Breast epithelium (tissue), 4 donors: ENCODE measurements at regions not wholly inside any gene's neighbourhood (a gene's known extent, or its start where the extent isn't known, plus 50 kb on each side); places are given as distances from the start of the nearest gene placed in this dataset.
"Not testable (repeated sequence)": the region's sequence is repeated elsewhere in the genome, so short reads cannot be mapped to it uniquely, and the experiment has no call there.

Experiments used
- DNase-seq, 2 donors: peaks; one replicate each; pipeline ENCODE4 v3.0.0-alpha.2; 2019; ENCODE audit warnings: low spot score in 2 of 2
- H3K27ac ChIP-seq, 2 donors: fragments of 200-600 bp; sonication (generic) in 1 of 2; one replicate each; pipeline ENCODE4 v1.5.1; 2016 to 2019; ENCODE audit warnings: mild to moderate bottlenecking in 1 of 2
- H3K27me3 ChIP-seq, 2 donors: fragments of 200-600 bp; sonication (generic) in 1 of 2; one replicate each; pipeline versions ENCODE4 v1.5.1 to v1.6.0; 2017 to 2019; ENCODE audit warnings: control low read depth in 1 of 2, mild to moderate bottlenecking in 1 of 2
- H3K36me3 ChIP-seq: fragments of 200-600 bp; one replicate; pipeline ENCODE4 v1.5.1; 2019
- H3K4me1 ChIP-seq, 2 donors: fragments of 200-600 bp; sonication (generic); one replicate each; pipeline ENCODE4 v1.5.1; 2016 to 2019; ENCODE audit warnings: control low read depth in 1 of 2
- H3K4me3 ChIP-seq, 3 donors: fragments of 200-600 bp; sonication (generic); 1 replicate in 2 of 3; 2 replicates in 1 of 3; pipeline ENCODE4 v1.5.1; 2016 to 2019; ENCODE audit warnings: mild to moderate bottlenecking in 3 of 3, moderate library complexity in 2 of 3
- H3K9me3 ChIP-seq, 2 donors: fragments of 200-600 bp; sonication (generic) in 1 of 2; one replicate each; pipeline ENCODE4 v1.5.1; 2016 to 2019; ENCODE audit warnings: control low read depth in 1 of 2
- POLR2A ChIP-seq: fragments of 450-650 bp; IDR thresholded peaks from one replicate; pipeline ENCODE4 v1.6.1; 2016; ENCODE audit warnings: antibody characterized with exemption, mild to moderate bottlenecking, moderate library complexity
- POLR2AphosphoS5 ChIP-seq, 3 donors: sonication (generic); formaldehyde crosslinking; IDR thresholded peaks; one replicate each; pipeline ENCODE4 v1.6.1; 2017; ENCODE audit warnings: antibody characterized with exemption in 3 of 3
- intact Hi-C: fragments of 100-400 bp; cut with DNase I; formaldehyde crosslinking; loops from one replicate; pipeline ENCODE4 v1.15.1; 2023; ENCODE audit warnings: low total_unique reads
- TF ChIP-seq, protein P1 (sequence below), 3 donors: fragments of 450-650 bp; IDR thresholded peaks; one replicate each; pipeline ENCODE4 v1.5.1; 2016 to 2017; ENCODE audit warnings: antibody characterized with exemption in 3 of 3, mild to moderate bottlenecking in 3 of 3, moderate library complexity in 3 of 3

- H3K4me1 ChIP-seq, result no peaks in the 10 kb centered on the region
- no peaks in the 10 kb centered on the region for H3K36me3 ChIP-seq
- TF ChIP-seq, protein P1, sequence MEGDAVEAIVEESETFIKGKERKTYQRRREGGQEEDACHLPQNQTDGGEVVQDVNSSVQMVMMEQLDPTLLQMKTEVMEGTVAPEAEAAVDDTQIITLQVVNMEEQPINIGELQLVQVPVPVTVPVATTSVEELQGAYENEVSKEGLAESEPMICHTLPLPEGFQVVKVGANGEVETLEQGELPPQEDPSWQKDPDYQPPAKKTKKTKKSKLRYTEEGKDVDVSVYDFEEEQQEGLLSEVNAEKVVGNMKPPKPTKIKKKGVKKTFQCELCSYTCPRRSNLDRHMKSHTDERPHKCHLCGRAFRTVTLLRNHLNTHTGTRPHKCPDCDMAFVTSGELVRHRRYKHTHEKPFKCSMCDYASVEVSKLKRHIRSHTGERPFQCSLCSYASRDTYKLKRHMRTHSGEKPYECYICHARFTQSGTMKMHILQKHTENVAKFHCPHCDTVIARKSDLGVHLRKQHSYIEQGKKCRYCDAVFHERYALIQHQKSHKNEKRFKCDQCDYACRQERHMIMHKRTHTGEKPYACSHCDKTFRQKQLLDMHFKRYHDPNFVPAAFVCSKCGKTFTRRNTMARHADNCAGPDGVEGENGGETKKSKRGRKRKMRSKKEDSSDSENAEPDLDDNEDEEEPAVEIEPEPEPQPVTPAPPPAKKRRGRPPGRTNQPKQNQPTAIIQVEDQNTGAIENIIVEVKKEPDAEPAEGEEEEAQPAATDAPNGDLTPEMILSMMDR (IDR thresholded peaks at IDR 0.05), result no peak
- TF ChIP-seq POLR2A, result no peak
- no peak for TF ChIP-seq POLR2AphosphoS5 (IDR thresholded peaks at IDR 0.05)
- no peak overlapping the region for H3K4me3 ChIP-seq
- H3K27ac ChIP-seq, result no peak overlapping the region
- no peaks in the 10 kb centered on the region for H3K9me3 ChIP-seq
- no peaks in the 10 kb centered on the region for H3K27me3 ChIP-seq
- intact Hi-C loops, result no loop called here
- no peak for DNase-seq
These were observed 567.4 kb downstream of the CBLN4 start for GRCh38 chr20:55437798-55438415.

GRCh38 chr20:55424968-55425367 lies 580.4 kb downstream of the CBLN4 start:
- no peaks in the 10 kb centered on the region for H3K27me3 ChIP-seq
- intact Hi-C loops, result no loop called here
- H3K27ac ChIP-seq, result no peak overlapping the region
- H3K36me3 ChIP-seq, result no peaks in the 10 kb centered on the region
- no peak for TF ChIP-seq POLR2A
- TF ChIP-seq POLR2AphosphoS5 (IDR thresholded peaks at IDR 0.05), result no peak
- TF ChIP-seq, protein P1 (IDR thresholded peaks at IDR 0.05), result no peak
- no peaks in the 10 kb centered on the region for H3K4me1 ChIP-seq
- no peaks in the 10 kb centered on the region for H3K9me3 ChIP-seq
- no peak overlapping the region for H3K4me3 ChIP-seq
- DNase-seq, result no peak

DNA sequence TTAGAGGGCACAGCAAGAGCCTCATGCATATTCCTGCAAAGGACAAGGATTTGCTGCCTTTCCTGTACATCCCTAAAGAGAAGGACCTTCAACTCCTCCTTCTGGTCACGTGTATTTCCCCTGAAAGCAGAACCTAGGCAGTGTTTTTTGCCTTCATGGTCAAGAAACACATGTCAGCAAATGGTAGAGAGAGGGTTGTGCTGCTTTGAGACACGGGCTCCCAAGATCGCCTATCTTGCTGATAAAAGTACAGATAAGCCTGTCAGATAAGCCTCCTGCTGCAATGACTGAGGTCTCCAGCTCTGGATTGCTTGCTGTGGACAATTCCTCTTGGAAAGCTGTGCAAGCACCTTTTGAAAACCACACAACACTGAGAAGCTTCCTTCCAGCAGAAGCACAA lies 580.8 kb downstream of the CBLN4 start:
- H3K9me3 ChIP-seq, result no peaks in the 10 kb centered on the region
- no peaks in the 10 kb centered on the region for H3K36me3 ChIP-seq
- no peaks in the 10 kb centered on the region for H3K4me1 ChIP-seq
- H3K4me3 ChIP-seq, result no peak overlapping the region
- DNase-seq, result no peak
- no peak for TF ChIP-seq POLR2AphosphoS5 (IDR thresholded peaks at IDR 0.05)
- TF ChIP-seq, protein P1 (IDR thresholded peaks at IDR 0.05), result no peak
- TF ChIP-seq POLR2A, result no peak
- no peak overlapping the region for H3K27ac ChIP-seq
- intact Hi-C loops, result no loop called here
- no peaks in the 10 kb centered on the region for H3K27me3 ChIP-seq

DNA sequence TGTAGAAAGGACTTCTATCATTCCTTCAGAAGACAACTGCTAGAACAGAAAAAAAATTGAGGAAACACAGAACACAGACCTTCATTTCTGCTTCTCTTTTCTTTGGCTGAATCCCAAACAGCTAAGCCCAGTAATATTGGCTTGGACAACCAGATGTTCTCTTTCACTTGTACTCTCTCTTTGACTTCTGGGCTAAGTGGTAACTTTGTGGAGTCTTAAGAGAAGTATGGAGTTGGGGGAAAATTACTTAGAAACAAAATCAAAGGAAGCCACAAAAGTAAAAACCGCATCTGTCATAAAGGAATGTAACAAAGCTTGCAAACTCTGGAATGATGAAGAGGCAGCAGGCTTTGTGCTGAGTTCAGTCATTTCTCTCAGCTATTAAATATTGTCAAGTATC lies 587.5 kb downstream of the CBLN4 start:
- Histone ChIP-seq H3K27ac (no peak overlapping the region), H3K36me3 (no peaks in the 10 kb centered on the region), H3K4me3 (no peak overlapping the region), H3K9me3 (no peaks in the 10 kb centered on the region), H3K4me1 (no peaks in the 10 kb centered on the region), H3K27me3 (no peaks in the 10 kb centered on the region)
- TF ChIP-seq POLR2AphosphoS5 (IDR thresholded peaks at IDR 0.05) (no peak), POLR2A (no peak)
- TF ChIP-seq, protein P1 (IDR thresholded peaks at IDR 0.05), result no peak
- no peak for DNase-seq
- intact Hi-C loops, result no loop called here

DNA sequence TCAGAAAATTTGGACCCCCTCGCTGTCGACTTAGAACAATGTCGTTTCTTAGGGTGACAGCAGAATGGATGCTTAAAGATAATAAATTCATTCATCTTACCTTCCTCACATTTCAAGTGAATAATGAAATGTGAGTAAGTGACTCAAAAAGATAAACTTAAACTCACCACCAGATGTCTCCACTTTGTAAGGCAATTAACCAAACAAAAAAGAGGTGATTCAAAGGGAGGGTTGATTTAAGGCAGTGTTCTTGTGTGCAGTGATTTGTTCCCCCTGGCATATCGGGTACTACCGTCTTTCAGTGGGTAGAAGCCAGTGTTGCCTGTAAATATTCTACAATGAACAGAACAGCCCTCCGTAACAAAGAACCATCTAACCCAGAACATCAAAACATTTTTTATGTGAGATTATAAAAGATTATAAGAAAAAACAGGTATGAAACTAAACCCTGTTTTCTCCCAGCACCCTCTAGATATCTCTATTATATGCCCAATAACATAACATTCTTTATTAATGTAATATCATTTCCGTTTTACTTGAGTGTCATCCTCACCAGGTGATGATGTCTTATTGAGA lies 589.7 kb downstream of the CBLN4 start:
- intact Hi-C loops, result no loop called here
- Histone ChIP-seq H3K4me1 (no peaks in the 10 kb centered on the region), H3K27ac (no peak overlapping the region), H3K36me3 (no peaks in the 10 kb centered on the region), H3K9me3 (no peaks in the 10 kb centered on the region), H3K4me3 (no peak overlapping the region), H3K27me3 (no peaks in the 10 kb centered on the region)
- DNase-seq, result no peak
- TF ChIP-seq POLR2A, result no peak
- TF ChIP-seq, protein P1 (IDR thresholded peaks at IDR 0.05), result no peak
- TF ChIP-seq POLR2AphosphoS5 (IDR thresholded peaks at IDR 0.05), result no peak

- intact Hi-C loops, H3K27me3 ChIP-seq, DNase-seq, H3K4me1 ChIP-seq, H3K27ac ChIP-seq, H3K4me3 ChIP-seq, H3K9me3 ChIP-seq, H3K36me3 ChIP-seq: not testable (repeated sequence)
These were observed 592.8 kb downstream of the CBLN4 start for GRCh38 chr20:55412508-55412907.
